CD4-positive, alpha-beta memory T cell (primary cell): ENCODE measurements at regions not wholly inside any gene's neighbourhood (a gene's known extent, or its start where the extent isn't known, plus 50 kb on each side); places are given as distances from the start of the nearest gene placed in this dataset.

ENCODE experiments used
- CTCF ChIA-PET: fragments of 350-600 bp; sonication (Branson Sonifier 250); formaldehyde crosslinking; loops from one replicate; lab custom pipeline; 2021; ENCODE audit warnings: inconsistent platforms; ENCODE audit not compliant: partially characterized antibody; lab: Charles Lee
- POLR2A ChIA-PET: fragments of 350-600 bp; sonication (Branson Sonifier 250); formaldehyde crosslinking; loops from one replicate; lab custom pipeline; 2021; ENCODE audit not compliant: partially characterized antibody; lab: Charles Lee
- DNase-seq, 5 donors: peaks; one replicate each; pipeline versions ENCODE4 v3.0.0 to v3.0.0-alpha.2; 2020 to 2022; ENCODE audit warnings: mixed read lengths in 1 of 5
- H3K27ac ChIP-seq: one replicate; pipeline ENCODE4 v1.7.0; 2013; ENCODE audit warnings: low read depth, low read length
- H3K27me3 ChIP-seq: 2 replicates; pipeline ENCODE4 v1.7.0; 2013; ENCODE audit warnings: mild to moderate bottlenecking, low read length, moderate library complexity; ENCODE audit not compliant: insufficient read depth
- H3K36me3 ChIP-seq: 2 replicates; pipeline ENCODE4 v1.7.0; 2013; ENCODE audit warnings: mild to moderate bottlenecking, low read length, moderate library complexity; ENCODE audit not compliant: insufficient read depth
- H3K4me1 ChIP-seq: 2 replicates; pipeline ENCODE4 v1.7.0; 2013; ENCODE audit warnings: mild to moderate bottlenecking, low read length, moderate library complexity; ENCODE audit not compliant: insufficient read depth
- H3K4me3 ChIP-seq, 2 donors: one replicate each; pipeline ENCODE4 v1.7.0; 2013; ENCODE audit warnings: low read length in 2 of 2, mild to moderate bottlenecking in 1 of 2
- H3K9me3 ChIP-seq, 2 donors: one replicate each; pipeline ENCODE4 v1.7.0; 2013; ENCODE audit warnings: low read length in 2 of 2, control low read depth in 1 of 2; ENCODE audit not compliant: control insufficient read depth in 1 of 2
- H3K27ac Mint-ChIP-seq, 7 donors: one replicate each; pipeline ENCODE4 v1.8.0; 2020 to 2021; ENCODE audit warnings: mixed read lengths in 7 of 7, mild to moderate bottlenecking in 6 of 7, inconsistent platforms in 3 of 7, moderate library complexity in 3 of 7
- H3K27me3 Mint-ChIP-seq, 2 donors: one replicate each; pipeline ENCODE4 v1.8.0; 2020 to 2021; ENCODE audit warnings: mixed read lengths in 2 of 2
- H3K36me3 Mint-ChIP-seq, 2 donors: one replicate each; pipeline ENCODE4 v1.8.0; 2020 to 2021; ENCODE audit warnings: mixed read lengths in 2 of 2, inconsistent platforms in 1 of 2, mild to moderate bottlenecking in 1 of 2
- H3K4me1 Mint-ChIP-seq, 4 donors: one replicate each; pipeline ENCODE4 v1.8.0; 2020 to 2021; ENCODE audit warnings: mixed read lengths in 4 of 4, mild to moderate bottlenecking in 1 of 4
- H3K4me3 Mint-ChIP-seq, 8 donors: one replicate each; pipeline ENCODE4 v1.8.0; 2020 to 2021; ENCODE audit warnings: mixed read lengths in 8 of 8, mild to moderate bottlenecking in 7 of 8, moderate library complexity in 6 of 8, inconsistent platforms in 3 of 8
- H3K9me3 Mint-ChIP-seq, 8 donors: one replicate each; pipeline ENCODE4 v1.8.0; 2020 to 2021; ENCODE audit warnings: mixed read lengths in 8 of 8, mild to moderate bottlenecking in 5 of 8, inconsistent platforms in 3 of 8, moderate library complexity in 1 of 8
- intact Hi-C: fragments of 100-400 bp; cut with micrococcal nuclease; formaldehyde crosslinking; loops from one replicate; pipeline ENCODE4 v1.15.1; 2023

GRCh38 chr2:234747833-234748559 is 203.8 kb upstream of the SH3BP4 start:
- intact Hi-C loops = no loop called here
- no peaks in the 10 kb centered on the region for H3K4me1 Mint-ChIP-seq
- POLR2A ChIA-PET = no interaction called here

GRCh38 chr2:234747032-234747431 is 204.8 kb upstream of the SH3BP4 start:
- H3K4me3 Mint-ChIP-seq = no peak overlapping the region
- no peak overlapping the region for H3K4me3 ChIP-seq
- no peak overlapping the region for H3K27ac ChIP-seq
- H3K27me3 Mint-ChIP-seq = peaks cover 16 to 31% of the 10 kb centered on the region in 2 donors
- CTCF ChIA-PET = no interaction called here
- intact Hi-C loops = no loop called here
- H3K9me3 ChIP-seq = no peaks in the 10 kb centered on the region
- H3K27ac Mint-ChIP-seq = no peak overlapping the region
- no peaks in the 10 kb centered on the region for H3K36me3 Mint-ChIP-seq
- no peaks in the 10 kb centered on the region for H3K4me1 ChIP-seq
- peaks cover 0 to 14% (median 3%) of the 10 kb centered on the region in 8 donors for H3K9me3 Mint-ChIP-seq
- DNase-seq = no peak
- no peaks in the 10 kb centered on the region for H3K36me3 ChIP-seq
- POLR2A ChIA-PET = no interaction called here
- H3K27me3 ChIP-seq = no peaks in the 10 kb centered on the region
- H3K4me1 Mint-ChIP-seq = no peaks in the 10 kb centered on the region

More at GRCh38 chr2:234747833-234748559, 203.8 kb upstream of the SH3BP4 start:
- H3K36me3 Mint-ChIP-seq = no peaks in the 10 kb centered on the region
- CTCF ChIA-PET = no interaction called here
- Histone ChIP-seq H3K4me1 (no peaks in the 10 kb centered on the region), H3K4me3 (no peak overlapping the region), H3K27me3 (no peaks in the 10 kb centered on the region), H3K36me3 (no peaks in the 10 kb centered on the region), H3K27ac (no peak overlapping the region), H3K9me3 (no peaks in the 10 kb centered on the region)
- no peak for DNase-seq
- peaks cover 16 to 31% of the 10 kb centered on the region in 2 donors for H3K27me3 Mint-ChIP-seq
- peaks cover 0 to 12% (median 2%) of the 10 kb centered on the region in 8 donors for H3K9me3 Mint-ChIP-seq
- no peak overlapping the region for H3K4me3 Mint-ChIP-seq
- H3K27ac Mint-ChIP-seq = no peak overlapping the region

DNA sequence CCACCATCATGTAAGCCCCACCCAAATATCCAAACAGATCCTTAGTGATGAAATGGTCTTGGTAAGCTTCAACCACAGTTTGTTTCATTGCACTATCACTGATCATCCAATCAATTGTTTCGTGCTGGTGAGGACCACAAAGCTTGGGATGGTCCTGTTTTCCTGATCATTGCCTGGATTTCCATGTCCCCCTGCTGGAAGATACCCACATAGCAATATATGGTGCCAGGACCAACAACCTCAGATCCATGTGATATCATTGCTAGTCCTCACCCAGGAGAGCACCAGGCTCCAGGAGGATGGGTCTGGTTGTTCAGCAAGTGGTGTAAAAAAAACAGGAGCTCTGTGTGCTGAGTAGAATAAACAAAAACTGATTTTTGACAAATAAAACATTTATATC is 206.5 kb upstream of the SH3BP4 start:
- intact Hi-C loops = no loop called here
- H3K4me3 Mint-ChIP-seq = no peak overlapping the region
- POLR2A ChIA-PET = no interaction called here
- H3K9me3 Mint-ChIP-seq = peaks cover 0 to 19% (median 4%) of the 10 kb centered on the region in 8 donors
- CTCF ChIA-PET = no interaction called here
- no peak overlapping the region for H3K27ac ChIP-seq
- H3K36me3 Mint-ChIP-seq = no peaks in the 10 kb centered on the region
- no peaks in the 10 kb centered on the region for H3K4me1 ChIP-seq
- no peak overlapping the region for H3K27ac Mint-ChIP-seq
- H3K27me3 ChIP-seq = no peaks in the 10 kb centered on the region
- DNase-seq = no peak
- no peaks in the 10 kb centered on the region for H3K4me1 Mint-ChIP-seq
- H3K4me3 ChIP-seq = no peak overlapping the region
- no peaks in the 10 kb centered on the region for H3K36me3 ChIP-seq
- peaks cover 14 to 27% of the 10 kb centered on the region in 2 donors for H3K27me3 Mint-ChIP-seq
- no peaks in the 10 kb centered on the region for H3K9me3 ChIP-seq

- Mint-ChIP-seq H3K9me3 (peaks cover 0 to 10% (median 4%) of the 10 kb centered on the region in 8 donors), H3K27me3 (peaks cover 18 to 21% of the 10 kb centered on the region in 2 donors), H3K36me3 (no peaks in the 10 kb centered on the region), H3K4me3 (no peak overlapping the region), H3K4me1 (no peaks in the 10 kb centered on the region), H3K27ac (no peak overlapping the region)
- no peaks in the 10 kb centered on the region for H3K9me3 ChIP-seq
- peaks cover 5% of the 10 kb centered on the region for H3K27me3 ChIP-seq
- H3K36me3 ChIP-seq = no peaks in the 10 kb centered on the region
- H3K27ac ChIP-seq = no peak overlapping the region
- ChIA-PET POLR2A (interaction anchor here (0.6 kb wide), 1 partner anchor 331 kb away, joined by 3 read pairs; no protein-coding TSS in a partner anchor), CTCF (no interaction called here)
- intact Hi-C loops = no loop called here
- no peak for DNase-seq
- no peak overlapping the region for H3K4me3 ChIP-seq
- H3K4me1 ChIP-seq = no peaks in the 10 kb centered on the region
These were observed 209.8 kb upstream of the SH3BP4 start for GRCh38 chr2:234741976-234742375.

- Histone ChIP-seq H3K4me3 (no peak overlapping the region), H3K27ac (no peak overlapping the region), H3K36me3 (no peaks in the 10 kb centered on the region), H3K4me1 (no peaks in the 10 kb centered on the region), H3K9me3 (peaks cover 0 to 3% of the 10 kb centered on the region in 2 donors), H3K27me3 (peaks cover 5% of the 10 kb centered on the region)
- Mint-ChIP-seq H3K4me3 (no peak overlapping the region), H3K27ac (no peak overlapping the region), H3K36me3 (no peaks in the 10 kb centered on the region), H3K4me1 (no peaks in the 10 kb centered on the region), H3K9me3 (peaks cover 6 to 28% (median 15%) of the 10 kb centered on the region in 8 donors), H3K27me3 (peaks cover 11 to 21% of the 10 kb centered on the region in 2 donors)
- ChIA-PET POLR2A (no interaction called here), CTCF (no interaction called here)
- no peak for DNase-seq
- intact Hi-C loops = no loop called here
These were observed 212.8 kb upstream of the SH3BP4 start for GRCh38 chr2:234739061-234739460.

DNA sequence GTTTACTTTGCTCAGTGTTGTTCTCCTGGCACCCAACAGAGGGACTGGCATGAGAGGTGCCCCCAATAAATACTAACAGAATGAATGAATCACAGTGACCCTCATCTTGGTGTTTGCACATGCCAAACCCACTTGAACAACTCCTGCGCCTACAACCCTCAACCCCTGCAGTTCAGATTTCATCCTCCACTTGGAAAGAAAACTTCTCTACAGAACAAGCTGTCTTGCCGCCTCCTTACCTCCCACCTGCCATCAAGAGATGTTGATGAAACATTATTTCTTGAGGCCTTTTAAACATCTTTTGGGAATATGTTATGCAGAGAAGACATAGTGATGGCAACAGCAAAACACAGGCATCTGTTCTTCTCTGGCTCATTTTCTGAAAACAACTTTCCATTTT is 216.0 kb upstream of the SH3BP4 start:
- CTCF ChIA-PET = no interaction called here
- intact Hi-C loops = no loop called here
- DNase-seq = no peak
- no peak overlapping the region for H3K4me3 Mint-ChIP-seq
- no peak overlapping the region for H3K27ac Mint-ChIP-seq
- peaks cover 5% of the 10 kb centered on the region for H3K27me3 ChIP-seq
- no peaks in the 10 kb centered on the region for H3K36me3 ChIP-seq
- H3K36me3 Mint-ChIP-seq = no peaks in the 10 kb centered on the region
- H3K4me1 Mint-ChIP-seq = no peaks in the 10 kb centered on the region
- H3K9me3 Mint-ChIP-seq = peaks cover 7 to 26% (median 11%) of the 10 kb centered on the region in 8 donors
- no peaks in the 10 kb centered on the region for H3K4me1 ChIP-seq
- POLR2A ChIA-PET = no interaction called here
- no peak overlapping the region for H3K4me3 ChIP-seq
- peaks cover 0 to 3% of the 10 kb centered on the region in 2 donors for H3K9me3 ChIP-seq
- H3K27me3 Mint-ChIP-seq = peaks cover 10 to 24% of the 10 kb centered on the region in 2 donors
- H3K27ac ChIP-seq = no peak overlapping the region

DNA sequence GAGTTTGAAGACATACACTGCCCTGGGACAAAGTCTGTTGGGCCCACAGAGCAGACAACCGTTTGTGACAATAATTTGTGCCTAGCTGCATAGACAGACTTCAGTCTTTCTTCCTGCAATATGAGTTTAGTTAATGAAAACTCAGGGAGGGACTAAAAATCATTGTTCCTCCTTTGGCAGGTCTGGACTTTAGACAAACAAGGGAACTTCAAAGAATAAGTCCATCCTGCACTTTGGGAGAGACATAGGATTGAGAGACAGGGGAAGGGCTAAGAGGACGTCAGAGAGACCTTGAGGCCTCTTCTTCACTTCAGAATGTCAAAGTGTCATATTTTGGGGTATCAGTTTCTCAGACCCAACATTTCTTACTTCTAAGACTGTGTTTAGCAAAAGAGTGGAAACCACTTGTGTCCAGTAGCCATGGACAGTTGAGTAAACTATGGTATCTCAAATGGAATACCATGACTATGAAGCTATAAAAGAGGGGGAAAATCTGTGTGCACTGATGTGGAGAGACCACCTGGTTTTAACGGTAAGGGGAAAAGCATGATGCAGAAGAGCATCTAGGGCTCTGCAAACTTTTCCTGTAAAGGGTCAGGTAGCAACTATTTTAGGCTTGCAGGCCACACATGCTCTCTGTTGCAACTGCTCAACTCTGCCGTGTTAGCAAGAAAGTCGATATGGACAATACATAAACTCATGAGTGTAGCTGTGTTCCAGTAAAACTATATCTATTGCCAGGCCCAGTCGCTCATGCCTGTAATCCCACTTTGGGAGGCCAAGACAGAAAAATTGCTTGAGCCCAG is 217.8 kb upstream of the SH3BP4 start:
- POLR2A ChIA-PET = no interaction called here
- Histone ChIP-seq H3K27ac (no peak overlapping the region), H3K36me3 (no peaks in the 10 kb centered on the region), H3K4me3 (no peak overlapping the region), H3K27me3 (peaks cover 5% of the 10 kb centered on the region), H3K9me3 (peaks cover 0 to 3% of the 10 kb centered on the region in 2 donors), H3K4me1 (no peaks in the 10 kb centered on the region)
- H3K27ac Mint-ChIP-seq = no peak overlapping the region
- no peak overlapping the region for H3K4me3 Mint-ChIP-seq
- DNase-seq = no peak
- no peaks in the 10 kb centered on the region for H3K4me1 Mint-ChIP-seq
- H3K9me3 Mint-ChIP-seq = peaks cover 6 to 26% (median 11%) of the 10 kb centered on the region in 8 donors
- peaks cover 10 to 22% of the 10 kb centered on the region in 2 donors for H3K27me3 Mint-ChIP-seq
- intact Hi-C loops = no loop called here
- H3K36me3 Mint-ChIP-seq = no peaks in the 10 kb centered on the region
- CTCF ChIA-PET = no interaction called here
